EH (cell line): ENCODE measurements at regions not wholly inside any gene's neighbourhood (a gene's known extent, or its start where the extent isn't known, plus 50 kb on each side); places are given as distances from the start of the nearest gene placed in this dataset.
A peak's percentile ranks its signal among the peaks of the same experiment; 100 is the strongest.
"Not testable (repeated sequence)": the region's sequence is repeated elsewhere in the genome, so short reads cannot be mapped to it uniquely, and the experiment has no call there.

Experiments used
- DNase-seq: peaks from one replicate; pipeline ENCODE4 v3.0.0-alpha.2; 2015; ENCODE audit warnings: low read depth

- DNase-seq = not testable (repeated sequence)
Measured at GRCh38 chr1:211890091-211890995, 59.8 kb upstream of the LPGAT1 start.

- DNase-seq = not testable (repeated sequence)
Measured at GRCh38 chr1:211889307-211890090, 58.9 kb upstream of the LPGAT1 start.

DNA sequence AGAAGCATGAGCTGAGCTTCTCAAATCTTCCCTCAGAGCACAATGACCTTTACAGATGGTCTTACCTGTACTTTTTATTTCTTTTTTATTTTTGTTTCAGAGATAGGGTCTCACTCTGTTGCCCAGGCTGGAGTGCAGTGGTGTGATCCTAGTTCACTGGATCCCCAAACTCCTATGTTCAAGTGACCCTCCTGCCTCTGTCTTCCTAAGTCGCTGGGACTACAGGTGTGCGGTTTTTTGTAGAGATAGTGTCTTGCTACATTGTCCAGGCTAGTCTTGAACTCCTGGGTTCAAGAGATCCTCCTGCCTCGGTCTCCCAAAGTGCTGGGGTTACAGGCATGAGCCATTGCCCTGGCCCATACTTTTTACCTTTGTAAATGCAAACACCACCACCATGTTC, 56.0 kb upstream of the LPGAT1 start:
- DNase-seq = no peak

DNA sequence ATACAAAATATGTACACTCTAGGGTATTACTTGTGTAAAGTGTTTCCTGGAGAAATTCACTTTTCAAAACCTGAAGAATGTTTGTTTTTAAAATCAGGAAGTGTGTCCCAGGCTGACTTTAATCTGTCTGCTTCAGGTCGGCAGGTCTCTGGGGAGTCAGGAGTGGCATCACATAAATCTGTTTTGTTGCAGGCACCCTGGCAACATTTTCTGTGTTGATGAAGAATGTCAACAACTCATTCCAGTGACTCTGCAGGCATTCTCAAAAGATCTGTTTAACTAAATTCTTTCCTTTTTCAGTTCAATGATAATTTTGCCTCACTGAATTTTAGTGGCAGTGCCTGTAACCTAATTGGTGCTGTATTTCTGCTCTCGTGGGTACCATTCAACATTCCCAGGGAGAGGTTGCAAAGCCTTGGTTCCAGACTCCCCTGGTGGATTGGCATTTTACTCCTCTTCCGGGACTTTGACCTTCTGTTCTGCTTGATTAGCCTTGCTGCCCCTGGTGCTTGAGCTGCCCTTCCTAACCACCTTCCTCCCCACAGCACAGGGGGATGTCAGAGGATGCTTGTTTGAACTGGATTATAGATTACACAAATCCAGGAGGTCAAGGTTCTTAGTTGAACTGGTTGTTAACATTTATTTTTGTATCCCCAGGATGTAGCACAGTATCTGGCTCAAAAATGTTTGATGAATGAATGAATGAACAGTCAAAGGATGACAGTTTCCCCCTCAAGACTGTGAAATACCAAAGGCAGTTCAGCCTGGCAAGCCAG, 55.4 kb upstream of the LPGAT1 start:
- DNase-seq = peak; percentile 2

DNA sequence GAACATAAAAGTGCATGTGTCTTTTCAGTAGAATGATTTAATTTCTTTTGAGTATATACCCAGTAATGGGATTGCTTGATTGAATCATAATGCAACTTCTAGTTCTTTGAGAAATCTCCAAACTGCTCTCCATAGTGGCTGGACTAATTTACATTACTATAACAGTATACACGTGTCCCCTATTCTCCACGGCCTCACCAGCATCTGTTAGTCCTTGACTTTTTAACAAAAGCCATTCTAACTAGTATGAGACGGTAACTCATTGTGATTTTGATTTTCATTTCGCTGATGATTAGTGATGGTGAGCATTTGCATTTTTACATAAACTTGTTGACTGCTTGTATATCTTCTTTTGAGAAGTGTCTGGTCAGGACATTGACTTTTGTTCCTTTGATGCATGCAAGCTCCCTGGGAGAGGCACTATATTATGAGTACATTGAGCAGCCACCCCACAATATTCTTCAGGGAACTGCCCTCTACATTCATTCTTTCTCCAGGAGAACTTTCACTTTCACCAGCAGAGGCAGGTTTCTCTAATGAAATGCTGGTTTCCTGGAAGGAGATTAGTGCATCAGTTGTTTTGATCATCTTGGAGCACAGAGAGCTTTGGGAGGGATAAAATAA, 51.9 kb upstream of the LPGAT1 start:
- DNase-seq = no peak
